Coronary artery (tissue), 2 donors: ENCODE measurements at regions not wholly inside any gene's neighbourhood (a gene's known extent, or its start where the extent isn't known, plus 50 kb on each side); places are given as distances from the start of the nearest gene placed in this dataset.

ENCODE experiments used
- DNase-seq: peaks from one replicate; pipeline ENCODE4 v3.0.0-alpha.2; 2017; ENCODE audit warnings: low spot score
- H3K27ac ChIP-seq, 2 donors: fragments of 200-600 bp; sonication (generic); one replicate each; pipeline ENCODE4 v1.5.1; 2016 to 2019
- H3K4me3 ChIP-seq: fragments of 200-600 bp; sonication (generic); 2 replicates; pipeline ENCODE4 v1.5.1; 2016; ENCODE audit warnings: mild to moderate bottlenecking, moderate library complexity
- TF ChIP-seq, protein P1 (sequence below): fragments of 200-600 bp; sonication (generic); IDR thresholded peaks from one replicate; pipeline ENCODE4 v1.5.1; 2019; ENCODE audit warnings: antibody characterized with exemption

DNA sequence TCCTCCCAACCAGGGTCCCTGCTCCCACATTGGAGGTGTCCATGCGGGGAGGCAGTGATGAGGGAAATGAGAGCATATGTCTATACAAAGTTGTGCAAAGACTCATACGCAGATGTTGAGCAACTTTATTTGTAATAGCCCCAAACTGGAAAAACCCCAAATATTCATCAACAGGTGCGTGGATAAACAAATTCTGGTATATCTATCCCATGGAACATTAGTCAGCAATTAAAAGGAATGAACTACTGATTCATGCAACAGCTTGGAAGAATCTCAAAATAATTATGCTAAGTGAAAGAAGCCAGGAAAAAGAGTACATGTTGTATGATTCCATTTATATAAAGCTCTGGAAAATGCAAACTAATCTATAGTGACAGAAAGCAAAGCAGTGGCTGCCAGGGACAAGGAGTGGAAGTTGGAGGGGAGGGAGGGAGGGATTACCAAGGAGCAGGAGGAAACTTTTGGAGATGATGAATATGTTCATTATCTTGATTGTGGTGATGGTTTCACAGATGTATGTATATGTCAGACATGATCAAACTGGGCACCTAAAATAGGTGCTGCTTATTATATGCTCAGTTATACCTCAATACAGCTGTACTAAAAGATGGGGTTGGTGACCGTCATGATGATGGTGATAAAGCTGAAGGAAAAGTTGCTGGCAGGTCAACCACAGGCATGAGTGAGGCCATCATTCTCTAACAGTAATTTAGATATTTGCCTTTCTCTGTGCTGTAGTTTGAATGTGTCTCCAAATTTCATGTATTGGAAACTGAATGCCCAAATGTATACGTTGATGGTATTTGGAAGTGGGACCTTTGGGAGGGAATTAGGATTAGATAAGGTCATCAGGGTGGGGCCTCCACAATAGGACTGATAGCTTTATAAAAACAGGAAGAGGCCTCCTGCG, 270.9 kb downstream of the CYP26B1 start:
- H3K4me3 ChIP-seq = no peak overlapping the region
- TF ChIP-seq, protein P1, sequence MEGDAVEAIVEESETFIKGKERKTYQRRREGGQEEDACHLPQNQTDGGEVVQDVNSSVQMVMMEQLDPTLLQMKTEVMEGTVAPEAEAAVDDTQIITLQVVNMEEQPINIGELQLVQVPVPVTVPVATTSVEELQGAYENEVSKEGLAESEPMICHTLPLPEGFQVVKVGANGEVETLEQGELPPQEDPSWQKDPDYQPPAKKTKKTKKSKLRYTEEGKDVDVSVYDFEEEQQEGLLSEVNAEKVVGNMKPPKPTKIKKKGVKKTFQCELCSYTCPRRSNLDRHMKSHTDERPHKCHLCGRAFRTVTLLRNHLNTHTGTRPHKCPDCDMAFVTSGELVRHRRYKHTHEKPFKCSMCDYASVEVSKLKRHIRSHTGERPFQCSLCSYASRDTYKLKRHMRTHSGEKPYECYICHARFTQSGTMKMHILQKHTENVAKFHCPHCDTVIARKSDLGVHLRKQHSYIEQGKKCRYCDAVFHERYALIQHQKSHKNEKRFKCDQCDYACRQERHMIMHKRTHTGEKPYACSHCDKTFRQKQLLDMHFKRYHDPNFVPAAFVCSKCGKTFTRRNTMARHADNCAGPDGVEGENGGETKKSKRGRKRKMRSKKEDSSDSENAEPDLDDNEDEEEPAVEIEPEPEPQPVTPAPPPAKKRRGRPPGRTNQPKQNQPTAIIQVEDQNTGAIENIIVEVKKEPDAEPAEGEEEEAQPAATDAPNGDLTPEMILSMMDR = no peak
- H3K27ac ChIP-seq = no peak overlapping the region

DNA sequence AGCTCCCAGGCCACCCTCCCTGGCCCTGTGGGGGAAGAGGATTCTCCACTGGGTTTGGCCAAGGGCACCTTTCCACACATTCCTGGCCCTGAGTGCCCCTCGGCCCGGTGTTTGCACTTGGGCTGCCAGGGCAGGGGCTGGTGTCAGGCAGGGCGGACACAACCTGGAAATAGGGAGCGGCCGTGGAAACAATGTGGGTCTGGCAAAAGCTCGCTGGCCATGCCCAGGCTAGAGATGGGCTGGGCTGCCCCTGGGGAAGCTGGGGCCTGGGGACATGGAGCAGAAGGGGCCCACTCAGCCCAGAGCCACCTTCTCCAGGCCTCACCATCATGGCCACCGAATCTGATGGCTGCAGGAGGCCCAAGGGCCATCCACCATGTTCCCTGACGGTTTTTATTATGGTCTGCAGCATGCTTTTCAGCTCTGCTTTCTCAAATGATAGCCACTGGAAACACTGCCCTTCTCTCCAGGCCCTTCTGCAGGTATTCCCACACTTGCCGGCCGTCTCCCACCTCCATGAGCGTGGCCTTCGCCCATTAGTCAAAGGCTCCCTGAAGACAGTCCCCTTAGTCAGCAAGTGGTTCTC, 275.1 kb downstream of the CYP26B1 start:
- TF ChIP-seq, protein P1 = no peak
- DNase-seq = no peak
- Histone ChIP-seq H3K4me3 (no peak overlapping the region), H3K27ac (no peak overlapping the region)

More for the DNA sequence above, 270.9 kb downstream of the CYP26B1 start:
- DNase-seq = no peak

DNA sequence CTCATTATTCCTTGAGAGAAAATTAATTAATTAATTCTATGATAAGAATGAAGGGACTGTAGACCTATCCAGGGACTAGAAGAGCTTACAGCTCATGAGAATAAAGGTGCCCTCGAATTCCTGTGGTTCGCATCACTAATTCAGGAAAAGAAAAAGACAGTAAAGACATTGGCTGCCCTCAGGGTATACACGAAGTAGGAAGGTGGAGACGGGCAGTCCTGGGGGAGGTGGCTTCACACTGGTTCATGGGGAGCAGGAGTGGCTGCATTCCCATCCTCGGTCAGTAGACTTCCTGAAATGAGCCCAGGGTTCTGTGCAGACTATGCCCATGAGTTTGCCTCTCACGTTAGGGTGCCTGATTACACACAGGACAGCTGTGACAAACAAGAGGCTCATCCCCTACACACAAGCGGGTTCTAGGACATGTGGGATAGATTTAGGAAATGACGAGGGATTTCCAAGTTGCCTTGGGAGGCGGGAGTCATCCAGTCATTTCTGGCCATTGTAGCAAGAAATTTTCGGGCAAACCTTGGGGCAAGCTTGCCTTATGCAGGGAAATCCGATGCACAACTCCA, 282.2 kb downstream of the CYP26B1 start:
- DNase-seq = no peak
- no peak overlapping the region for H3K27ac ChIP-seq
- H3K4me3 ChIP-seq = no peak overlapping the region
- TF ChIP-seq, protein P1 = no peak

DNA sequence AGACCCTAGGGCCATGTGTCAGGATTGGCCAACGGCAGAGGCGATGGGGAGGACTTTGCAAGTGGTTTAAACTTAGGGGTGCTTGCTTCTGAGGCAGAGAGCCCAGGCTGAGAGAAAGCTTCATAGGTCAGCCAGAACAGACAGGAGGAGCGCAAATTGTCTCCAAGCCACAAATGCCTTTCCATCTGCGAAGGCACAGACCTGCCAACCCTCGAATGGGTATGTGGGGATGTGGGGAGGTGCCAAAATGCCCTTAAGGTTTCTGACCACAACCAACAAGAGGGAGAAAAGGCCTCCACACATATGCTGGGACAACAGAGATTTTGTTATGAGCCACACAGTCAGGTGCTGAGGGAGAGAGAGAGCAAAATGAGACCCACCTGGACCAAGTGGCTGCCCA, 283.6 kb downstream of the CYP26B1 start:
- no peak for DNase-seq
- Histone ChIP-seq H3K27ac (no peak overlapping the region), H3K4me3 (no peak overlapping the region)
- TF ChIP-seq, protein P1 = no peak

DNA sequence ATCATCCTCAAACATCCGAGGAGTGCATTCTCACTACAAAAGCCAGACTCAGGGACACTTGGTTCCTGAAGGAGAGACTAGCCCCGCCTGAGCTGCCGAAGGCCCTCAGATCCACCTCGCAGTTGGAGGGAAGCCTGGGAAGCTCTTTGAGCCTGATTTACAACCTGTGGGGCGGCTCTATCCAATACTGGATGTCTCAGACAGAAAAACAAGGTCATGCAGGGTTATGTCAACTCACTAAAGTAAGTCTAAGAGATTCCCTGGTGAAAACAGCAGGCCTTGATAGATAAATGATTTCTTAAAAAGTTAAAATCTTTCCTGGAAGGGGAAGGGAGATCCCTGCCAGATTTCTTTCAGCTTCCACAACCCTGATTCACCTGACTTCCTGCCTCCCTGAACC, 284.3 kb downstream of the CYP26B1 start:
- H3K27ac ChIP-seq = no peak overlapping the region
- no peak overlapping the region for H3K4me3 ChIP-seq
- TF ChIP-seq, protein P1 = no peak
- DNase-seq = no peak

DNA sequence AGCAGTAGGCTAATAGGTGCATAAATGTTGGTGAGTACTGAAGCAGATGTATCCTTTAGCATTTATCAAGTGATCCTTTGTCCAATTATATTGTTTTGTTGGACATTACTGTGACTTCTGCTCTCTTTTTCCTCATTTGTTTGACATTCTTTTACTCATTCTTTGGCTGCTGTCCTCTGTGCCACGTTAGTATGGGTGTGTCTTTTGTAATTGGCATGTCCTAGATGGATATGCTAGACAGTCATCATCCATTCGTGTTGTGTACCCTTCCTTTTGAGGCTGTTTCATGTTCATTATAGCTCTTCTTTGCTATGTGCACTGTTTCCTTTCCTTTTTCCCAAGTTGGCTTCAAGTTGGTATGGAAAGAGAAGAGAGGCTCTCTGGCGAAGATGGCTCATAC, 284.7 kb downstream of the CYP26B1 start:
- TF ChIP-seq, protein P1 = no peak
- H3K27ac ChIP-seq = no peak overlapping the region
- no peak for DNase-seq
- no peak overlapping the region for H3K4me3 ChIP-seq
